ENCODE measurements at regions not wholly inside any gene's neighbourhood (a gene's known extent, or its start where the extent isn't known, plus 50 kb on each side); places are given as distances from the start of the nearest gene placed in this dataset.

DNA sequence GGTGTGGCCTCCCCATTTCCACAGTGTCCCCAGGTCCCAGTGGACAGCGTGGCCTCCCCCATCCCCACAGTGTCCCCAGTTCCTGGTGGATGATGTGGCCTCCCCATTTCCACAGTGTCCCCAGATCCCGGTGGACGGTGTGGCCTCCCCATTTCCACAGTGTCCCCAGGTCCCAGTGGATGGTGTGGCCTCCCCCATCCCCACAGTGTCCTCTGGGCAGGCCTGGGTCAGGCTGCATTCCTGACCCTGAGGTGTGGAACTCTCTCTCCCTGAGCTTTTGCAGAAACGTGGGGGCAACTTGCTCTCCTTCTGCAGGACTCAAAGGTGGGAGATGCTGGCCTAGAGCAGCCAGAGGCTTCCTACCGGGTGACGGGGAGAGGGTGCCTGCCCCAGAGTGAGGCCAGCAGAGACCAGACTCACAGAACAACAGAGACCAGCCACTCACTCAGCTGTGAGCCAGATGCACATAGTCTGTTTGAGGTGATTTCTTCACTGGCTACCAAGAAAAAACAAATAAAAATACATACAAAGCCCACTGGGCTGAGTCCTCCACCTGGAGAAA, 85.8 kb upstream of the FGF3 start:
- TF ChIP-seq, protein P1, sequence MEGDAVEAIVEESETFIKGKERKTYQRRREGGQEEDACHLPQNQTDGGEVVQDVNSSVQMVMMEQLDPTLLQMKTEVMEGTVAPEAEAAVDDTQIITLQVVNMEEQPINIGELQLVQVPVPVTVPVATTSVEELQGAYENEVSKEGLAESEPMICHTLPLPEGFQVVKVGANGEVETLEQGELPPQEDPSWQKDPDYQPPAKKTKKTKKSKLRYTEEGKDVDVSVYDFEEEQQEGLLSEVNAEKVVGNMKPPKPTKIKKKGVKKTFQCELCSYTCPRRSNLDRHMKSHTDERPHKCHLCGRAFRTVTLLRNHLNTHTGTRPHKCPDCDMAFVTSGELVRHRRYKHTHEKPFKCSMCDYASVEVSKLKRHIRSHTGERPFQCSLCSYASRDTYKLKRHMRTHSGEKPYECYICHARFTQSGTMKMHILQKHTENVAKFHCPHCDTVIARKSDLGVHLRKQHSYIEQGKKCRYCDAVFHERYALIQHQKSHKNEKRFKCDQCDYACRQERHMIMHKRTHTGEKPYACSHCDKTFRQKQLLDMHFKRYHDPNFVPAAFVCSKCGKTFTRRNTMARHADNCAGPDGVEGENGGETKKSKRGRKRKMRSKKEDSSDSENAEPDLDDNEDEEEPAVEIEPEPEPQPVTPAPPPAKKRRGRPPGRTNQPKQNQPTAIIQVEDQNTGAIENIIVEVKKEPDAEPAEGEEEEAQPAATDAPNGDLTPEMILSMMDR (IDR thresholded peaks at IDR 0.05; ENCODE audit: low read length) = no peak
- TF ChIP-seq EZH2 (IDR thresholded peaks at IDR 0.05; ENCODE audit: borderline replicate concordance, low read length) = no peak

Measured in OCI-LY1 (cell line).